ENCODE measurements at regions not wholly inside any gene's neighbourhood (a gene's known extent, or its start where the extent isn't known, plus 50 kb on each side); places are given as distances from the start of the nearest gene placed in this dataset.
A peak's percentile ranks its signal among the peaks of the same experiment; 100 is the strongest.

- Histone ChIP-seq H3K9ac (ENCODE audit: low read length) (no peak overlapping the region), H3K4me1 (ENCODE audit: control insufficient read depth, low read depth, low read length) (peaks cover 51% of the 10 kb centered on the region), H3K36me3 (ENCODE audit: control insufficient read depth, low read depth, low read length) (no peaks in the 10 kb centered on the region), H3K27ac (ENCODE audit: low read length) (no peak overlapping the region), H3K9me3 (ENCODE audit: control insufficient read depth, low read depth, low read length) (no peaks in the 10 kb centered on the region), H3K4me3 (ENCODE audit: low read length) (no peak overlapping the region), H3K27me3 (ENCODE audit: control insufficient read depth, insufficient read depth, low read length) (no peaks in the 10 kb centered on the region)
Measured at GRCh38 chr15:38705436-38706219, 141.0 kb upstream of the RASGRP1 start.

- H3K9ac ChIP-seq (ENCODE audit: low read length), result no peak overlapping the region
- peaks cover 51% of the 10 kb centered on the region for H3K4me1 ChIP-seq (ENCODE audit: control insufficient read depth, low read depth, low read length)
- H3K27me3 ChIP-seq (ENCODE audit: control insufficient read depth, insufficient read depth, low read length), result no peaks in the 10 kb centered on the region
- H3K9me3 ChIP-seq (ENCODE audit: control insufficient read depth, low read depth, low read length), result no peaks in the 10 kb centered on the region
- no peaks in the 10 kb centered on the region for H3K36me3 ChIP-seq (ENCODE audit: control insufficient read depth, low read depth, low read length)
- no peak overlapping the region for H3K27ac ChIP-seq (ENCODE audit: low read length)
- no peak overlapping the region for H3K4me3 ChIP-seq (ENCODE audit: low read length)
Measured at GRCh38 chr15:38706956-38707355, 142.3 kb upstream of the RASGRP1 start.

GRCh38 chr15:38707802-38708671 is 143.4 kb upstream of the RASGRP1 start:
- Histone ChIP-seq H3K36me3 (ENCODE audit: control insufficient read depth, low read depth, low read length) (no peaks in the 10 kb centered on the region), H3K4me3 (ENCODE audit: low read length) (peak overlapping the region; percentile 2), H3K27ac (ENCODE audit: low read length) (no peak overlapping the region), H3K4me1 (ENCODE audit: control insufficient read depth, low read depth, low read length) (peaks cover 41% of the 10 kb centered on the region), H3K9ac (ENCODE audit: low read length) (no peak overlapping the region), H3K9me3 (ENCODE audit: control insufficient read depth, low read depth, low read length) (no peaks in the 10 kb centered on the region), H3K27me3 (ENCODE audit: control insufficient read depth, insufficient read depth, low read length) (no peaks in the 10 kb centered on the region)

GRCh38 chr15:38708672-38709180 is 144.1 kb upstream of the RASGRP1 start:
- H3K4me3 ChIP-seq (ENCODE audit: low read length), result peak overlapping the region; percentile 2
- H3K27ac ChIP-seq (ENCODE audit: low read length), result no peak overlapping the region
- H3K9ac ChIP-seq (ENCODE audit: low read length), result no peak overlapping the region
- no peaks in the 10 kb centered on the region for H3K36me3 ChIP-seq (ENCODE audit: control insufficient read depth, low read depth, low read length)
- H3K9me3 ChIP-seq (ENCODE audit: control insufficient read depth, low read depth, low read length), result no peaks in the 10 kb centered on the region
- H3K27me3 ChIP-seq (ENCODE audit: control insufficient read depth, insufficient read depth, low read length), result no peaks in the 10 kb centered on the region
- H3K4me1 ChIP-seq (ENCODE audit: control insufficient read depth, low read depth, low read length), result peaks cover 41% of the 10 kb centered on the region

DNA sequence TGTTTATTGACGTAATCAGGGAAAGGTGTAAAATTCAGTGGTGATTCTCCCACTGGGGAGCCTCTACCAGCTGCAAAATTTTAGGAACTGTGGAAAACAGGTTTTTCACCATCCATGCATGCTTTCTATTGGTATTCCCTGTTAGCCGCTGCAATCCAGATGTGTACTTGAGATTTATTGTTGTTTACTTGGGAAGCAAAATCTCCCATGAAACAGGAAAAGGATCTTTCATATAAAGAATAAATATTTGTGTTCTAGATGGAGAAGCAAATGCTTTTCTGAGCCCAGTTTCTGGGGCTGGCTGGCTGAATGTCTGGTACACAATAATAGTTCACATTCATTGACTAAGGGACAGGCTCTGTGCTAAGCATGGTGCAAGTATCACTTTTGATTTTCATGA is 144.6 kb upstream of the RASGRP1 start:
- Histone ChIP-seq H3K27me3 (ENCODE audit: control insufficient read depth, insufficient read depth, low read length) (no peaks in the 10 kb centered on the region), H3K27ac (ENCODE audit: low read length) (no peak overlapping the region), H3K4me3 (ENCODE audit: low read length) (no peak overlapping the region), H3K9me3 (ENCODE audit: control insufficient read depth, low read depth, low read length) (no peaks in the 10 kb centered on the region), H3K4me1 (ENCODE audit: control insufficient read depth, low read depth, low read length) (peaks cover 41% of the 10 kb centered on the region), H3K36me3 (ENCODE audit: control insufficient read depth, low read depth, low read length) (no peaks in the 10 kb centered on the region), H3K9ac (ENCODE audit: low read length) (no peak overlapping the region)

GRCh38 chr15:38714309-38715072 is 149.9 kb upstream of the RASGRP1 start:
- no peaks in the 10 kb centered on the region for H3K27me3 ChIP-seq (ENCODE audit: control insufficient read depth, insufficient read depth, low read length)
- no peak overlapping the region for H3K9ac ChIP-seq (ENCODE audit: low read length)
- H3K4me1 ChIP-seq (ENCODE audit: control insufficient read depth, low read depth, low read length), result peaks cover under 1% of the 10 kb centered on the region
- H3K36me3 ChIP-seq (ENCODE audit: control insufficient read depth, low read depth, low read length), result no peaks in the 10 kb centered on the region
- H3K4me3 ChIP-seq (ENCODE audit: low read length), result no peak overlapping the region
- H3K9me3 ChIP-seq (ENCODE audit: control insufficient read depth, low read depth, low read length), result no peaks in the 10 kb centered on the region
- H3K27ac ChIP-seq (ENCODE audit: low read length), result no peak overlapping the region

DNA sequence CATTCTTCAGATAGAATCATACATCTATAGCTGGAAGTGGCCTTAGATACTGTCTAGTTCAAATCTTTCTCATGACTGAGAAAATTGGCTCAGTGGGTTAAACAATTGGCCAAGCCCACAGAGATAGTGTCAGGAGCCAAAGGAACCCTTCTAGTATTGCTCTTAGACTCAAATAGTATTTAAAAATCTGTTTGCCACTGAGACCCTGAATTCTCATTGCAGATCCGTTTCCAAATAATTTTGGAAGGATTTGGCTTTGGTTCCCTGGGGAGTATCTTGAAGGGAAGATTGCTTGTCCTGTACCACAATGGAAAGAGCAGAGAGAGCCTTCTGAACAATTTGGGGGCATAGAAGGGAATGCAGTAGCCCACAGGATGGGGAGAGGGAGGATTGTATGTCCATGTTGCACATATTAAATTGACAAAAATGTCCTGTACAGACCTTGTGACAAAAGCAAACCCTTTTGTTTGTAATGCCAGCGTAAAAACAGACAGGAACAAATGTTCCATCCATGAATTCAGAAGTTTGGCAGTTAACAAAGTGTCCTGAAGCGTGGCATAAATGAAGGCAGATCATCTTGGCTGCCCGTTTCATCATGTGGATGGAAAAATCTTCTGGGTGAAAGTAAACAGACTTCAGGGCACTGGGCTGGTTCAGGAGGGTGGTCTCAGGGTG is 156.4 kb upstream of the RASGRP1 start:
- Histone ChIP-seq H3K36me3 (ENCODE audit: control insufficient read depth, low read depth, low read length) (no peaks in the 10 kb centered on the region), H3K9ac (ENCODE audit: low read length) (no peak overlapping the region), H3K4me1 (ENCODE audit: control insufficient read depth, low read depth, low read length) (no peaks in the 10 kb centered on the region), H3K4me3 (ENCODE audit: low read length) (no peak overlapping the region), H3K9me3 (ENCODE audit: control insufficient read depth, low read depth, low read length) (no peaks in the 10 kb centered on the region), H3K27me3 (ENCODE audit: control insufficient read depth, insufficient read depth, low read length) (no peaks in the 10 kb centered on the region), H3K27ac (ENCODE audit: low read length) (no peak overlapping the region)

- H3K9me3 ChIP-seq (ENCODE audit: control insufficient read depth, low read depth, low read length), result no peaks in the 10 kb centered on the region
- H3K27ac ChIP-seq (ENCODE audit: low read length), result no peak overlapping the region
- H3K27me3 ChIP-seq (ENCODE audit: control insufficient read depth, insufficient read depth, low read length), result no peaks in the 10 kb centered on the region
- H3K36me3 ChIP-seq (ENCODE audit: control insufficient read depth, low read depth, low read length), result no peaks in the 10 kb centered on the region
- no peak overlapping the region for H3K9ac ChIP-seq (ENCODE audit: low read length)
- no peaks in the 10 kb centered on the region for H3K4me1 ChIP-seq (ENCODE audit: control insufficient read depth, low read depth, low read length)
- no peak overlapping the region for H3K4me3 ChIP-seq (ENCODE audit: low read length)
Measured at GRCh38 chr15:38721568-38721945, 156.9 kb upstream of the RASGRP1 start.

DNA sequence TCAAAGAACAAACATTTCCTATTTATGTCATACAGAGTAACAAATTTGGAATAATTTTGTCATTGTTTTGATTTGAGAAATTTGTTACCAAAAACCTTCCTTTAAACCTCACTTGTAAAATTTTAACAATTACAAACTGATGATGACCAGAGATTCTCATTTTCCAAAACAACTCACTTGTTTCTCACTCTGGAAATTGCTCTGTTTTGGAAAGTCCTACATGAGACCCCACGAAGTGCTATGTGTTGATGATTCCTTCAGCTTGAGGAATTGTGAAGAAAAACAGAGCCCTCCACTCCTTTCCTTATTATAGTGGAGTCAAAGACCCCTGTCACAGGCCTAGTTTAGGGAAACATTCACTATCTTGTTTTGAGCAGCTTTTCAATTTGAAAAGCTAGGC is 157.6 kb upstream of the RASGRP1 start:
- H3K27ac ChIP-seq (ENCODE audit: low read length), result no peak overlapping the region
- H3K27me3 ChIP-seq (ENCODE audit: control insufficient read depth, insufficient read depth, low read length), result no peaks in the 10 kb centered on the region

GRCh38 chr15:38724827-38725226 is 160.2 kb upstream of the RASGRP1 start:
- no peak overlapping the region for H3K4me3 ChIP-seq (ENCODE audit: low read length)
- H3K27me3 ChIP-seq (ENCODE audit: control insufficient read depth, insufficient read depth, low read length), result no peaks in the 10 kb centered on the region
- no peak overlapping the region for H3K27ac ChIP-seq (ENCODE audit: low read length)
- H3K36me3 ChIP-seq (ENCODE audit: control insufficient read depth, low read depth, low read length), result no peaks in the 10 kb centered on the region
- H3K9ac ChIP-seq (ENCODE audit: low read length), result no peak overlapping the region
- no peaks in the 10 kb centered on the region for H3K4me1 ChIP-seq (ENCODE audit: control insufficient read depth, low read depth, low read length)
- H3K9me3 ChIP-seq (ENCODE audit: control insufficient read depth, low read depth, low read length), result no peaks in the 10 kb centered on the region

More for the DNA sequence above, 157.6 kb upstream of the RASGRP1 start:
- H3K36me3 ChIP-seq (ENCODE audit: control insufficient read depth, low read depth, low read length), result no peaks in the 10 kb centered on the region
- H3K9me3 ChIP-seq (ENCODE audit: control insufficient read depth, low read depth, low read length), result no peaks in the 10 kb centered on the region
- H3K9ac ChIP-seq (ENCODE audit: low read length), result no peak overlapping the region
- no peak overlapping the region for H3K4me3 ChIP-seq (ENCODE audit: low read length)
- no peaks in the 10 kb centered on the region for H3K4me1 ChIP-seq (ENCODE audit: control insufficient read depth, low read depth, low read length)

DNA sequence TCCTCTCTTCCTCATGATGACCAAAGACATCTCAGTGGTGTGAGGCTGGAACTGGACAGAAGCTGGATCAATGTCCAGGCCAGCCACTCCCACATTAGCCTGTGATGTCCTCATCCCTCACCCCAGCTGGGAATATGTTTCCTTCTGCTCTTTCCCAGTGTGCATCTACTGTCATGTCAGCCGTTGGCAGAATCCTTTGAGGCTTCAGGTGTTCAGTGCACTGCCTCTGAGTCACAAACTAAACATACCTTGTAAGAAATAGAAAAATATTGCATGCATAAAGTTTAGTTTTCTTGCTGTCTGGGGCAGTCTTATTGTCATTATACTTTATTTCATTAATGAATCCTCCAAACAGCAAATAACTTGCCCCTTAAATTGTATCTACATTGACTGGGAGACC is 161.6 kb upstream of the RASGRP1 start:
- no peaks in the 10 kb centered on the region for H3K27me3 ChIP-seq (ENCODE audit: control insufficient read depth, insufficient read depth, low read length)
- H3K4me3 ChIP-seq (ENCODE audit: low read length), result no peak overlapping the region
- no peak overlapping the region for H3K9ac ChIP-seq (ENCODE audit: low read length)
- H3K36me3 ChIP-seq (ENCODE audit: control insufficient read depth, low read depth, low read length), result no peaks in the 10 kb centered on the region
- no peaks in the 10 kb centered on the region for H3K9me3 ChIP-seq (ENCODE audit: control insufficient read depth, low read depth, low read length)
- no peak overlapping the region for H3K27ac ChIP-seq (ENCODE audit: low read length)
- H3K4me1 ChIP-seq (ENCODE audit: control insufficient read depth, low read depth, low read length), result no peaks in the 10 kb centered on the region
